HEK293T (cell line): ENCODE measurements at regions not wholly inside any gene's neighbourhood (a gene's known extent, or its start where the extent isn't known, plus 50 kb on each side); places are given as distances from the start of the nearest gene placed in this dataset.

ENCODE experiments used
- BHLHE40 ChIP-seq: fragments of 450-650 bp; IDR thresholded peaks from 2 replicates; pipeline ENCODE4 v1.6.1; 2016; ENCODE audit warnings: mild to moderate bottlenecking, moderate library complexity, borderline replicate concordance
- ELF4 ChIP-seq: fragments of 450-650 bp; IDR thresholded peaks from 2 replicates; pipeline ENCODE4 v1.6.1; 2017; ENCODE audit warnings: antibody characterized with exemption
- NFRKB ChIP-seq: fragments of 450-650 bp; IDR thresholded peaks from 2 replicates; pipeline ENCODE4 v1.6.1; 2016; ENCODE audit warnings: mild to moderate bottlenecking, moderate library complexity
- SUZ12 ChIP-seq: fragments of 450-650 bp; IDR thresholded peaks from 2 replicates; pipeline ENCODE4 v1.6.1; 2016; ENCODE audit warnings: mild to moderate bottlenecking

DNA sequence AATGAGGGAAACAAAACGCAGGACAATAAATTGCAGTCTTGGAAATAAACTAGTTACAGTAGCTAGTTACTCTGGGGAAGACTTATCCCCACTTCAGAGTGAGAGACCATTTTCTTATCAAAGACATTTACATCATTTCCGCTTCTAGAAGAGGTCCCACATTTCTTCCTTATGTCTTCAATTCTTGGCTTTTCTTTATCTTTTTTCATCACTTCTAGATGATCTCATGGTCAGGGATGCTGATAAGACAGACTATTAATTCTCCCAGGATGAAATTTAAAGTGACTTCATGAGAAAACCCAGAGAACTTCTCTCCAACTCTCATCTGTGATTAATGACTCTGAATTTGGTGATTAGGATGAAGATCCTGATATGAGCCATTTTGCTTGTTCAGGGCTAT, 229.1 kb downstream of the MTRR start:
- no peak for TF ChIP-seq BHLHE40
- TF ChIP-seq ELF4: no peak
- TF ChIP-seq NFRKB: no peak
- no peak for TF ChIP-seq SUZ12
